ENCODE measurements at regions not wholly inside any gene's neighbourhood (a gene's known extent, or its start where the extent isn't known, plus 50 kb on each side); places are given as distances from the start of the nearest gene placed in this dataset.
A peak's percentile ranks its signal among the peaks of the same experiment; 100 is the strongest.

GRCh38 chr3:102143536-102143935 lies 291.3 kb upstream of the ZPLD1 start:
- H2BK15ac ChIP-seq (ENCODE audit: low read depth, poor library complexity, severe bottlenecking): peak overlapping the region; percentile 33
- no peak overlapping the region for H2BK12ac ChIP-seq (ENCODE audit: low read length in 2 of 2)
- H3K27me3 ChIP-seq (ENCODE audit: control insufficient read depth in 1 of 2, insufficient read depth in 1 of 2, low read length in 2 of 2): no peaks in the 10 kb centered on the region
- no peak overlapping the region for H3K9ac ChIP-seq (ENCODE audit: low read length)
- no peak overlapping the region for H2BK5ac ChIP-seq (ENCODE audit: low read depth, low read length, poor library complexity, severe bottlenecking)
- no peaks in the 10 kb centered on the region for H3K9me3 ChIP-seq (ENCODE audit: control insufficient read depth, low read length)
- H3K4me1 ChIP-seq (ENCODE audit: control insufficient read depth, insufficient read depth, low read depth, low read length): no peaks in the 10 kb centered on the region
- no peak overlapping the region for H3K4ac ChIP-seq (ENCODE audit: low read depth in 1 of 2, low read length in 2 of 2)
- WGBS: 91% methylated on average over 1 of the region's 1 CpG
- no peak overlapping the region for H3K4me2 ChIP-seq (ENCODE audit: low read length, poor library complexity, severe bottlenecking)
- H4K91ac ChIP-seq (ENCODE audit: low read length): no peak overlapping the region
- no peak overlapping the region for H4K8ac ChIP-seq (ENCODE audit: low read length)
- no peak overlapping the region for H2AK5ac ChIP-seq (ENCODE audit: low read length, severe bottlenecking)
- no peak overlapping the region for H3K14ac ChIP-seq (ENCODE audit: low read length in 2 of 2)
- no peak overlapping the region for H3K27ac ChIP-seq (ENCODE audit: low read length, poor library complexity, severe bottlenecking)
- no peak for DNase-seq
- peak overlapping the region in 1 of 2 experiments; percentile 30 for H3K18ac ChIP-seq (ENCODE audit: low read depth in 1 of 2, low read length in 2 of 2)
- no peak overlapping the region for H2BK120ac ChIP-seq (ENCODE audit: low read depth, low read length)
- H3K4me3 ChIP-seq (ENCODE audit: insufficient read depth in 1 of 2, low read depth in 1 of 2, low read length in 2 of 2): no peak overlapping the region
- no peak overlapping the region for H3K23ac ChIP-seq (ENCODE audit: low read length in 2 of 2)
- no peaks in the 10 kb centered on the region for H3K36me3 ChIP-seq (ENCODE audit: control insufficient read depth in 1 of 2, insufficient read depth in 2 of 2, low read depth in 1 of 2, low read length in 2 of 2)
- no peak overlapping the region for H2AFZ ChIP-seq (ENCODE audit: low read depth, low read length)
- no peaks in the 10 kb centered on the region for H3K79me1 ChIP-seq (replicated peaks; ENCODE audit: low read length, poor library complexity, severe bottlenecking)

GRCh38 chr3:102144063-102144462 lies 290.8 kb upstream of the ZPLD1 start:
- Histone ChIP-seq H3K27me3 (ENCODE audit: control insufficient read depth in 1 of 2, insufficient read depth in 1 of 2, low read length in 2 of 2) (no peaks in the 10 kb centered on the region), H3K4me1 (ENCODE audit: control insufficient read depth, insufficient read depth, low read depth, low read length) (no peaks in the 10 kb centered on the region), H3K9ac (ENCODE audit: low read length) (no peak overlapping the region), H3K36me3 (ENCODE audit: control insufficient read depth in 1 of 2, insufficient read depth in 2 of 2, low read depth in 1 of 2, low read length in 2 of 2) (no peaks in the 10 kb centered on the region), H2BK120ac (ENCODE audit: low read depth, low read length) (no peak overlapping the region), H3K23ac (ENCODE audit: low read length in 2 of 2) (no peak overlapping the region), H3K4me3 (ENCODE audit: insufficient read depth in 1 of 2, low read depth in 1 of 2, low read length in 2 of 2) (no peak overlapping the region), H3K27ac (ENCODE audit: low read length, poor library complexity, severe bottlenecking) (no peak overlapping the region), H3K4me2 (ENCODE audit: low read length, poor library complexity, severe bottlenecking) (no peak overlapping the region), H2BK12ac (ENCODE audit: low read length in 2 of 2) (no peak overlapping the region), H3K4ac (ENCODE audit: low read depth in 1 of 2, low read length in 2 of 2) (no peak overlapping the region), H3K79me1 (replicated peaks; ENCODE audit: low read length, poor library complexity, severe bottlenecking) (no peaks in the 10 kb centered on the region), H3K9me3 (ENCODE audit: control insufficient read depth, low read length) (no peaks in the 10 kb centered on the region), H4K8ac (ENCODE audit: low read length) (no peak overlapping the region), H2BK15ac (ENCODE audit: low read depth, poor library complexity, severe bottlenecking) (no peak overlapping the region), H2AFZ (ENCODE audit: low read depth, low read length) (no peak overlapping the region), H2AK5ac (ENCODE audit: low read length, severe bottlenecking) (no peak overlapping the region), H3K14ac (ENCODE audit: low read length in 2 of 2) (no peak overlapping the region), H4K91ac (ENCODE audit: low read length) (no peak overlapping the region), H3K18ac (ENCODE audit: low read depth in 1 of 2, low read length in 2 of 2) (no peak overlapping the region), H2BK5ac (ENCODE audit: low read depth, low read length, poor library complexity, severe bottlenecking) (no peak overlapping the region)
- WGBS: 58% methylated on average over 2 of the region's 3 CpGs
- DNase-seq: peak; percentile 78

- Histone ChIP-seq H3K36me3 (ENCODE audit: control insufficient read depth in 1 of 2, insufficient read depth in 2 of 2, low read depth in 1 of 2, low read length in 2 of 2) (no peaks in the 10 kb centered on the region), H2BK120ac (ENCODE audit: low read depth, low read length) (no peak overlapping the region)
- 97% methylated on average over 3 of the region's 3 CpGs for WGBS
Observed at GRCh38 chr3:102148598-102149337, 286.0 kb upstream of the ZPLD1 start.

GRCh38 chr3:102151935-102152334 lies 282.9 kb upstream of the ZPLD1 start:
- no peaks in the 10 kb centered on the region for H3K4me1 ChIP-seq (ENCODE audit: control insufficient read depth, insufficient read depth, low read depth, low read length)
- no peak overlapping the region for H2BK15ac ChIP-seq (ENCODE audit: low read depth, poor library complexity, severe bottlenecking)
- no peaks in the 10 kb centered on the region for H3K36me3 ChIP-seq (ENCODE audit: control insufficient read depth in 1 of 2, insufficient read depth in 2 of 2, low read depth in 1 of 2, low read length in 2 of 2)
- no peaks in the 10 kb centered on the region for H3K27me3 ChIP-seq (ENCODE audit: control insufficient read depth in 1 of 2, insufficient read depth in 1 of 2, low read length in 2 of 2)
- no peak overlapping the region for H3K18ac ChIP-seq (ENCODE audit: low read depth in 1 of 2, low read length in 2 of 2)
- H3K79me1 ChIP-seq (replicated peaks; ENCODE audit: low read length, poor library complexity, severe bottlenecking): no peaks in the 10 kb centered on the region
- no peak overlapping the region for H3K14ac ChIP-seq (ENCODE audit: low read length in 2 of 2)
- no peak overlapping the region for H2BK120ac ChIP-seq (ENCODE audit: low read depth, low read length)
- no peak overlapping the region for H3K9ac ChIP-seq (ENCODE audit: low read length)
- no peak overlapping the region for H2BK12ac ChIP-seq (ENCODE audit: low read length in 2 of 2)
- H3K23ac ChIP-seq (ENCODE audit: low read length in 2 of 2): no peak overlapping the region
- no peak overlapping the region for H3K27ac ChIP-seq (ENCODE audit: low read length, poor library complexity, severe bottlenecking)
- WGBS: 93% methylated on average over 1 of the region's 1 CpG
- no peak overlapping the region for H2AK5ac ChIP-seq (ENCODE audit: low read length, severe bottlenecking)
- H4K8ac ChIP-seq (ENCODE audit: low read length): no peak overlapping the region
- H2AFZ ChIP-seq (ENCODE audit: low read depth, low read length): no peak overlapping the region
- H3K4me3 ChIP-seq (ENCODE audit: insufficient read depth in 1 of 2, low read depth in 1 of 2, low read length in 2 of 2): no peak overlapping the region
- DNase-seq: no peak
- H3K4me2 ChIP-seq (ENCODE audit: low read length, poor library complexity, severe bottlenecking): no peak overlapping the region
- H3K4ac ChIP-seq (ENCODE audit: low read depth in 1 of 2, low read length in 2 of 2): no peak overlapping the region
- no peak overlapping the region for H2BK5ac ChIP-seq (ENCODE audit: low read depth, low read length, poor library complexity, severe bottlenecking)
- H4K91ac ChIP-seq (ENCODE audit: low read length): no peak overlapping the region
- H3K9me3 ChIP-seq (ENCODE audit: control insufficient read depth, low read length): peaks cover 6% of the 10 kb centered on the region

More at GRCh38 chr3:102148598-102149337, 286.0 kb upstream of the ZPLD1 start:
- Histone ChIP-seq H2AK5ac (ENCODE audit: low read length, severe bottlenecking) (no peak overlapping the region), H3K23ac (ENCODE audit: low read length in 2 of 2) (no peak overlapping the region), H3K14ac (ENCODE audit: low read length in 2 of 2) (no peak overlapping the region), H3K9ac (ENCODE audit: low read length) (no peak overlapping the region), H3K4ac (ENCODE audit: low read depth in 1 of 2, low read length in 2 of 2) (no peak overlapping the region), H2BK15ac (ENCODE audit: low read depth, poor library complexity, severe bottlenecking) (no peak overlapping the region), H3K79me1 (replicated peaks; ENCODE audit: low read length, poor library complexity, severe bottlenecking) (no peaks in the 10 kb centered on the region), H3K4me2 (ENCODE audit: low read length, poor library complexity, severe bottlenecking) (no peak overlapping the region), H3K18ac (ENCODE audit: low read depth in 1 of 2, low read length in 2 of 2) (no peak overlapping the region), H2AFZ (ENCODE audit: low read depth, low read length) (no peak overlapping the region), H3K9me3 (ENCODE audit: control insufficient read depth, low read length) (peaks cover 6% of the 10 kb centered on the region), H4K8ac (ENCODE audit: low read length) (no peak overlapping the region), H3K4me1 (ENCODE audit: control insufficient read depth, insufficient read depth, low read depth, low read length) (no peaks in the 10 kb centered on the region), H3K27me3 (ENCODE audit: control insufficient read depth in 1 of 2, insufficient read depth in 1 of 2, low read length in 2 of 2) (no peaks in the 10 kb centered on the region), H3K27ac (ENCODE audit: low read length, poor library complexity, severe bottlenecking) (no peak overlapping the region), H2BK5ac (ENCODE audit: low read depth, low read length, poor library complexity, severe bottlenecking) (no peak overlapping the region), H2BK12ac (ENCODE audit: low read length in 2 of 2) (peak overlapping the region in 1 of 2 experiments; percentile 33), H3K4me3 (ENCODE audit: insufficient read depth in 1 of 2, low read depth in 1 of 2, low read length in 2 of 2) (no peak overlapping the region), H4K91ac (ENCODE audit: low read length) (no peak overlapping the region)
- no peak for DNase-seq

All from mesenchymal stem cell (in vitro differentiated cells and primary cell).